Spleen (tissue), 11 donors: ENCODE measurements at regions not wholly inside any gene's neighbourhood (a gene's known extent, or its start where the extent isn't known, plus 50 kb on each side); places are given as distances from the start of the nearest gene placed in this dataset.

Experiments
- DNase-seq: peaks from one replicate; pipeline ENCODE4 v3.0.0-alpha.2; 2020
- H3K27ac ChIP-seq, 8 donors: fragments of 200-600 bp; sonication (generic) in 7 of 8; 1 replicate in 4 of 8; 2 replicates in 4 of 8; pipeline versions ENCODE4 v1.5.0 to v1.8.0; 2016 to 2021; ENCODE audit warnings: inconsistent platforms in 4 of 8, mild to moderate bottlenecking in 4 of 8, moderate library complexity in 1 of 8
- H3K27me3 ChIP-seq, 7 donors: fragments of 200-600 bp; sonication (generic) in 6 of 7; replicated peaks in 1 of 7; 1 replicate in 4 of 7; 2 replicates in 3 of 7; pipeline versions ENCODE4 v1.5.0 to v1.8.0; 2016 to 2021; ENCODE audit warnings: inconsistent platforms in 3 of 7, mild to moderate bottlenecking in 1 of 7
- H3K36me3 ChIP-seq, 6 donors: fragments of 200-600 bp; sonication (generic) in 5 of 6; 1 replicate in 4 of 6; 2 replicates in 2 of 6; pipeline versions ENCODE4 v1.5.0 to v1.8.0; 2016 to 2021; ENCODE audit warnings: inconsistent platforms in 2 of 6
- H3K4me1 ChIP-seq, 6 donors: fragments of 200-600 bp; sonication (generic) in 5 of 6; 1 replicate in 3 of 6; 2 replicates in 3 of 6; pipeline versions ENCODE4 v1.5.0 to v1.8.0; 2016 to 2021; ENCODE audit warnings: inconsistent platforms in 3 of 6
- H3K4me3 ChIP-seq, 8 donors: fragments of 200-600 bp; sonication (generic) in 7 of 8; 1 replicate in 4 of 8; 2 replicates in 4 of 8; pipeline versions ENCODE4 v1.5.0 to v1.8.0; 2016 to 2021; ENCODE audit warnings: inconsistent platforms in 4 of 8, mild to moderate bottlenecking in 4 of 8, moderate library complexity in 2 of 8
- H3K9me3 ChIP-seq, 8 donors: fragments of 200-600 bp; sonication (generic) in 7 of 8; 1 replicate in 4 of 8; 2 replicates in 4 of 8; pipeline versions ENCODE4 v1.5.0 to v1.8.0; 2016 to 2021; ENCODE audit warnings: inconsistent platforms in 4 of 8
- POLR2A ChIP-seq, 3 donors: fragments of 450-650 bp; IDR thresholded peaks; one replicate each; pipeline ENCODE4 v1.5.1; 2017; ENCODE audit warnings: antibody characterized with exemption in 3 of 3, mild to moderate bottlenecking in 1 of 3
- POLR2AphosphoS5 ChIP-seq, 3 donors: sonication (generic); formaldehyde crosslinking; IDR thresholded peaks; one replicate each; pipeline ENCODE4 v1.5.1; 2017; ENCODE audit warnings: antibody characterized with exemption in 3 of 3
- WGBS, 5 donors: extraction: QIAGEN DNeasy Blood & Tissue Kit in 3 of 5; methylation state at CpG; one replicate each; pipeline versions ENCODE4 v1.1.5 to v1.1.7; 2013 to 2018; 5-methylcytosine and 5-hydroxymethylcytosine counted together
- intact Hi-C: fragments of 100-400 bp; cut with DNase I; formaldehyde crosslinking; loops from one replicate; pipeline ENCODE4 v1.15.0; 2023; ENCODE audit warnings: low total_unique reads
- TF ChIP-seq, protein P1 (sequence below), 11 experiments: fragments of 200-600 bp in 7 of 11; fragments of 450-650 bp in 4 of 11; sonication (generic) in 4 of 11; IDR thresholded peaks in 8 of 11; conservative IDR thresholded peaks in 3 of 11; 1 replicate in 7 of 11; 2 replicates in 4 of 11; pipeline versions ENCODE4 v1.4.0 to v1.8.0; 2016 to 2021; ENCODE audit warnings: antibody characterized with exemption in 11 of 11, inconsistent platforms in 4 of 11, mild to moderate bottlenecking in 1 of 11
- donor health status: healthy with polysubstance abuse.
- donor health status: DM: no; HTN: no; CAD: no; lungs with moderate emphysema.
- donor health status: DM: no; HTN: no; CAD: no.
- donor health status: Bipolar disorder and iron deficiency.
- donor health status: healthy.
- donor health status: DM: no; HTN: no; CAD: no.
- donor health status: DM: yes; HTN: yes; CAD: no.

DNA sequence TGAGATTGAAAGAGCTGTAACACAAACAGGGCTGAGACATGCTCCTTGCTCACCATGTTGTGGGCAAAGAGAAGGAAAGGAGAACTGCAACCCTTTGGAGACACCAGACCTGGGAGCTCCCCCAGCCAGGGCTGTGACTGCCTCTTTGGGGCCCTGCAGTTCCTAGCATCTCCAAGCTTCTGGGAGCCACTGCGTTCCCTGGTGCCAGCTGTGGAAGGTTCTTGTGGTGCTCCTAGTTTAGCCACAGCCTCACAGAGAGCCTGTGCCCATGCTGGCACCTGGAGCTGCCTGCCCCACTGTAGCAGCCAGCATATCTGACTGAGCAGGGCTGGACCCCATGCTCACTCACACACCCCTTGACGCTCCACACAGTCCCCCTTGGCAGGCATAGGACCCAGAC is 141.7 kb downstream of the PDHA2 start:
- H3K4me1 ChIP-seq, result no peaks in the 10 kb centered on the region
- no peak for DNase-seq
- H3K36me3 ChIP-seq, result no peaks in the 10 kb centered on the region
- WGBS, 5 donors, result 79 to 94% (median 87%) methylated on average over 2 of the region's 2 CpGs; no CpG with 5 or more reads in 1 of the 5 donors
- no peak overlapping the region for H3K4me3 ChIP-seq
- TF ChIP-seq, protein P1, sequence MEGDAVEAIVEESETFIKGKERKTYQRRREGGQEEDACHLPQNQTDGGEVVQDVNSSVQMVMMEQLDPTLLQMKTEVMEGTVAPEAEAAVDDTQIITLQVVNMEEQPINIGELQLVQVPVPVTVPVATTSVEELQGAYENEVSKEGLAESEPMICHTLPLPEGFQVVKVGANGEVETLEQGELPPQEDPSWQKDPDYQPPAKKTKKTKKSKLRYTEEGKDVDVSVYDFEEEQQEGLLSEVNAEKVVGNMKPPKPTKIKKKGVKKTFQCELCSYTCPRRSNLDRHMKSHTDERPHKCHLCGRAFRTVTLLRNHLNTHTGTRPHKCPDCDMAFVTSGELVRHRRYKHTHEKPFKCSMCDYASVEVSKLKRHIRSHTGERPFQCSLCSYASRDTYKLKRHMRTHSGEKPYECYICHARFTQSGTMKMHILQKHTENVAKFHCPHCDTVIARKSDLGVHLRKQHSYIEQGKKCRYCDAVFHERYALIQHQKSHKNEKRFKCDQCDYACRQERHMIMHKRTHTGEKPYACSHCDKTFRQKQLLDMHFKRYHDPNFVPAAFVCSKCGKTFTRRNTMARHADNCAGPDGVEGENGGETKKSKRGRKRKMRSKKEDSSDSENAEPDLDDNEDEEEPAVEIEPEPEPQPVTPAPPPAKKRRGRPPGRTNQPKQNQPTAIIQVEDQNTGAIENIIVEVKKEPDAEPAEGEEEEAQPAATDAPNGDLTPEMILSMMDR (IDR thresholded peaks at IDR 0.05 in 8 of 11, conservative IDR thresholded peaks at IDR 0.05 in 3 of 11), result no peak
- no peak for TF ChIP-seq POLR2A (IDR thresholded peaks at IDR 0.05)
- no peak for TF ChIP-seq POLR2AphosphoS5 (IDR thresholded peaks at IDR 0.05)
- no peak overlapping the region for H3K27ac ChIP-seq
- peaks cover 0 to 30% (median 17%) of the 10 kb centered on the region in 8 donors for H3K9me3 ChIP-seq
- H3K27me3 ChIP-seq, result no peaks in the 10 kb centered on the region
- intact Hi-C loops, result no loop called here

DNA sequence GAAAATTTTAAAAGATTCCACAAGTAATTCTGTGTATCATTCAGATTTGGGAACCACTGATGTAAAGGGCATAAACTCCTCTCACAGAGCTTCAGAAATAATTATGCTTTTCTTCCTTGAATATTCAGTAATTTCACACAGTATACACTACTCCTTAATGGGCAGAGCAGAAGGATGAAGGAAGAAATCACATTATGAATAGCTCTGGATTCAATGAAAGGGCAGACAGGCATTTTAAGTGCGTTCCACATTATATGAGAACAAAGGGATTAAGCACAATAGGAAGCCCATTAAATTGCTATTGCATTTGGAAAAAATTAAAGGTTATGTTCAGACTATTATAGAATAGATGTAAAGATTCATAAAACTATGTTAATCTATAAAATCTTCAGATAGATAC is 142.6 kb downstream of the PDHA2 start:
- no peak for DNase-seq
- H3K4me1 ChIP-seq, result no peaks in the 10 kb centered on the region
- H3K4me3 ChIP-seq, result no peak overlapping the region
- intact Hi-C loops, result no loop called here
- 81 to 95% (median 86%) methylated on average over 1 of the region's 1 CpG for WGBS, 5 donors
- no peak overlapping the region for H3K27ac ChIP-seq
- H3K27me3 ChIP-seq, result no peaks in the 10 kb centered on the region
- TF ChIP-seq POLR2AphosphoS5 (IDR thresholded peaks at IDR 0.05) (no peak), POLR2A (IDR thresholded peaks at IDR 0.05) (no peak)
- TF ChIP-seq, protein P1 (IDR thresholded peaks at IDR 0.05 in 8 of 11, conservative IDR thresholded peaks at IDR 0.05 in 3 of 11), result no peak
- no peaks in the 10 kb centered on the region for H3K36me3 ChIP-seq
- H3K9me3 ChIP-seq, result peaks cover 0 to 30% (median 17%) of the 10 kb centered on the region in 8 donors

DNA sequence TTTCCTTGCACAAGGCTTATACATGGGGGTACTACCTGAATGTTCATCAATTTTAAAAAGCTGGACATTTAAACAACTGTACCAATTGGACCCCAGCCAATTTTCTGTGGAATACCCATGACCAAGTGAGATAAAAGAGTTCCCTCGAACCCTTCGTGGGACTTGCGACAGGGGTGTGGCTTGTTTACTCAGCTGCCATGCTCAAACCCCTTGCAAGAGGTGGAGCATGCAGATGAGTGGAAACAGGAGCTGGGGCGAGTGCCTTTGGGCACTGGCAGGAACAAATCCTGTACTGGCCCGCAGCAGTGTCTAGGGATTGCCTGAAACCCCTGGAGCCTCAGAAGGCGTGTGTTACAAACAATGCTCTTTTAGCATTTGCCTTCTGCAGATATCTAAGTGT is 144.2 kb downstream of the PDHA2 start:
- intact Hi-C loops, result no loop called here
- Histone ChIP-seq H3K4me3 (no peak overlapping the region), H3K4me1 (no peaks in the 10 kb centered on the region), H3K27ac (no peak overlapping the region), H3K36me3 (no peaks in the 10 kb centered on the region), H3K27me3 (no peaks in the 10 kb centered on the region), H3K9me3 (peaks cover 0 to 30% (median 17%) of the 10 kb centered on the region in 8 donors)
- DNase-seq, result no peak
- WGBS, 5 donors, result 76 to 94% (median 78%) methylated on average over 6 of the region's 6 CpGs
- no peak for TF ChIP-seq POLR2A (IDR thresholded peaks at IDR 0.05)
- TF ChIP-seq POLR2AphosphoS5 (IDR thresholded peaks at IDR 0.05), result no peak
- TF ChIP-seq, protein P1 (IDR thresholded peaks at IDR 0.05 in 8 of 11, conservative IDR thresholded peaks at IDR 0.05 in 3 of 11), result no peak

DNA sequence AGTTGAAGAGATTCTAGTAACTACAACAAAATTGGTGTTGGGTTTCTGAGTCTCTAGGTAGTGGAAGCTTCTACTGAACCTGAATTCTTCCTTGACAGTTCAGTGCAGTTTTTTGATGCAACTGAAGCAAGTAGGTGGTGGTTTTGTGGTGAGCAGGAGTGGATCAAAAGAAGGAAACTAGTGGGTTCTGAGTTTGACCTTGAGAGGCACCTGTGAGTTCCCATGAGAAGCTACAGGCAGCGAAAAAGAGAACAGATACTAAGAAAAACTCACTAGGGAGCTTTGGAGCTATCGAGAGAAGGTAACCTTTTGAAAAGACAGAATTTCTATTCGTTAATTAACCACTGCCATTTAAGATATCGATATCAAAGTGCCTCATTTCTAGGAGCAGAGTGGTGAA is 145.2 kb downstream of the PDHA2 start:
- H3K4me1 ChIP-seq, result no peaks in the 10 kb centered on the region
- WGBS, 5 donors, result 54 to 73% (median 67%) methylated on average over 4 of the region's 4 CpGs
- no peak overlapping the region for H3K27ac ChIP-seq
- DNase-seq, result no peak
- no peaks in the 10 kb centered on the region for H3K27me3 ChIP-seq
- peaks cover 0 to 26% (median 14%) of the 10 kb centered on the region in 8 donors for H3K9me3 ChIP-seq
- H3K4me3 ChIP-seq, result no peak overlapping the region
- intact Hi-C loops, result no loop called here
- H3K36me3 ChIP-seq, result no peaks in the 10 kb centered on the region
- TF ChIP-seq, protein P1 (IDR thresholded peaks at IDR 0.05 in 8 of 11, conservative IDR thresholded peaks at IDR 0.05 in 3 of 11), result no peak
- TF ChIP-seq POLR2AphosphoS5 (IDR thresholded peaks at IDR 0.05) (no peak), POLR2A (IDR thresholded peaks at IDR 0.05) (no peak)
